ENCODE measurements at regions not wholly inside any gene's neighbourhood (a gene's known extent, or its start where the extent isn't known, plus 50 kb on each side); places are given as distances from the start of the nearest gene placed in this dataset.
"Not testable (repeated sequence)": the region's sequence is repeated elsewhere in the genome, so short reads cannot be mapped to it uniquely, and the experiment has no call there.

DNA sequence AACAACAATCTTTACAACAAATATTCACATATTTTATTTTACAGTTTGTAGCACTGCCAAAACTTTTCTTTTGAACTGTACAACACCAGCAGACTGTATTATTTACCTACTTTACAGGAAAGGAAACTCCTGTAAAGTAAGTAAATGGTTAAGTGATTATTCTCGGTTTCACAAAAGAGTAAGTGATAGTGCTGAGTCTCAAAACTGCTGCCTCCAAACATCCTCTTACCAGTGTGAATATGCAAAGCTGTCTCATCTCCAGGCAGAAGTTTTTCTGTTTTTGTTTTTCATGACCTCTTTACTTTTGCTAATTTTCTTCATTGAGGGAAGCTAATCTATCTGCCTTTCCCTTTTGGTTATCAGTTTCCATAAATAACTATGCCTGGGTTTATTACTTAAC lies 286.7 kb downstream of the SRGAP2C start:
- no peaks in the 10 kb centered on the region for H3K4me1 ChIP-seq
- H3K27me3 ChIP-seq = no peaks in the 10 kb centered on the region
- no peak overlapping the region for H3K4me3 ChIP-seq
- TF ChIP-seq POLR2AphosphoS5 (IDR thresholded peaks at IDR 0.05) (no peak), POLR2A (IDR thresholded peaks at IDR 0.05) (no peak), EP300 (IDR thresholded peaks at IDR 0.05) (no peak)
- TF ChIP-seq, protein P1, sequence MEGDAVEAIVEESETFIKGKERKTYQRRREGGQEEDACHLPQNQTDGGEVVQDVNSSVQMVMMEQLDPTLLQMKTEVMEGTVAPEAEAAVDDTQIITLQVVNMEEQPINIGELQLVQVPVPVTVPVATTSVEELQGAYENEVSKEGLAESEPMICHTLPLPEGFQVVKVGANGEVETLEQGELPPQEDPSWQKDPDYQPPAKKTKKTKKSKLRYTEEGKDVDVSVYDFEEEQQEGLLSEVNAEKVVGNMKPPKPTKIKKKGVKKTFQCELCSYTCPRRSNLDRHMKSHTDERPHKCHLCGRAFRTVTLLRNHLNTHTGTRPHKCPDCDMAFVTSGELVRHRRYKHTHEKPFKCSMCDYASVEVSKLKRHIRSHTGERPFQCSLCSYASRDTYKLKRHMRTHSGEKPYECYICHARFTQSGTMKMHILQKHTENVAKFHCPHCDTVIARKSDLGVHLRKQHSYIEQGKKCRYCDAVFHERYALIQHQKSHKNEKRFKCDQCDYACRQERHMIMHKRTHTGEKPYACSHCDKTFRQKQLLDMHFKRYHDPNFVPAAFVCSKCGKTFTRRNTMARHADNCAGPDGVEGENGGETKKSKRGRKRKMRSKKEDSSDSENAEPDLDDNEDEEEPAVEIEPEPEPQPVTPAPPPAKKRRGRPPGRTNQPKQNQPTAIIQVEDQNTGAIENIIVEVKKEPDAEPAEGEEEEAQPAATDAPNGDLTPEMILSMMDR (IDR thresholded peaks at IDR 0.05) = no peak
- H3K27ac ChIP-seq = no peak overlapping the region
- ATAC-seq (ENCODE audit: low FRiP score in 2 of 2) = no peak
- no peaks in the 10 kb centered on the region for H3K36me3 ChIP-seq
- no peak for DNase-seq
- H3K9me3 ChIP-seq = no peaks in the 10 kb centered on the region
- WGBS, 2 donors = 28 to 39% methylated on average over 1 of the region's 1 CpG

DNA sequence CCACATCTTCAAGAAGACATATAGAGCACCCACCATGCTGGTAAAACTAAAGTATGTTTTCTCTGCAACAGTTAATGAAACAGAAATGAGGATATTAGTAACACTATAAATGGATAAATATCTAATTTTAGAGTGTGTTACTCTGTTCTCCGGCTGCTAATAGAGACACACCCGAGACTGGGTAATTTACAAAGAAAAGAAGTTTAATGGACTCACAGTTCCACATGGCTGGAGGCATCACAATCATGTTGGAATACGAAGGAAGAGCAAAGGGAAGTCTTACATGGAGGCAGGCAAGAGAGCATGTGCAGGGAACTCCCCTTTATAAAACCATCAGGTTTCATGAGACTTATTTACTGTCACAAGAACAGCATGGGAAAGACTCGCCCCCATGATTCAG lies 287.2 kb downstream of the SRGAP2C start:
- H3K27ac ChIP-seq = no peak overlapping the region
- no peak for DNase-seq
- TF ChIP-seq EP300 (IDR thresholded peaks at IDR 0.05) = no peak
- TF ChIP-seq, protein P1 (IDR thresholded peaks at IDR 0.05) = no peak
- no peak for TF ChIP-seq POLR2AphosphoS5 (IDR thresholded peaks at IDR 0.05)
- no peak for TF ChIP-seq POLR2A (IDR thresholded peaks at IDR 0.05)
- no peaks in the 10 kb centered on the region for H3K36me3 ChIP-seq
- WGBS, 2 donors = 78 to 86% methylated on average over 4 of the region's 4 CpGs
- no peak for ATAC-seq (ENCODE audit: low FRiP score in 2 of 2)
- H3K9me3 ChIP-seq = no peaks in the 10 kb centered on the region
- no peaks in the 10 kb centered on the region for H3K27me3 ChIP-seq
- H3K4me1 ChIP-seq = no peaks in the 10 kb centered on the region
- no peak overlapping the region for H3K4me3 ChIP-seq

DNA sequence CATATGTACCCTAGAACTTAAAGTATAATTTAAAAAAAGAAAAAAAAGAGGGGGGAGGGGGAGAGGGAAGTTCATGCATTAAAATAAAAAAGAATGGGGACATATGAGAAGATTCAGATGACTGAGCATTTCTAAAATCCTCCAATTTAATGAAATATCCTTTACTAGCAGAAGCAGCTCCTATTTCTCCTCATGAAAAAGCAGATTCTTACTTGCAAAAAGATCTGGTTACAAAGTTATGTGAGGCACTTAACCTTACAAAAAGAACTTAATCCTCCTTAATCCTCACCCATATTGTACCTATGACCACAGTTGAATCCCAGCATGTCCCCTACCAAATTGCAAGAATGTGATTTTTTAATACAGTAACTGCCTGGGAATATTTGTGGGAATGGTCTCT lies 298.5 kb downstream of the SRGAP2C start:
- no peak for DNase-seq
- Histone ChIP-seq H3K36me3 (no peaks in the 10 kb centered on the region), H3K4me1 (no peaks in the 10 kb centered on the region), H3K4me3 (no peak overlapping the region), H3K27me3 (no peaks in the 10 kb centered on the region), H3K9me3 (no peaks in the 10 kb centered on the region), H3K27ac (no peak overlapping the region)
- ATAC-seq (ENCODE audit: low FRiP score in 2 of 2) = no peak
- TF ChIP-seq POLR2A (IDR thresholded peaks at IDR 0.05) (no peak), EP300 (IDR thresholded peaks at IDR 0.05) (no peak), POLR2AphosphoS5 (IDR thresholded peaks at IDR 0.05) (no peak)
- TF ChIP-seq, protein P1 (IDR thresholded peaks at IDR 0.05) = no peak

DNA sequence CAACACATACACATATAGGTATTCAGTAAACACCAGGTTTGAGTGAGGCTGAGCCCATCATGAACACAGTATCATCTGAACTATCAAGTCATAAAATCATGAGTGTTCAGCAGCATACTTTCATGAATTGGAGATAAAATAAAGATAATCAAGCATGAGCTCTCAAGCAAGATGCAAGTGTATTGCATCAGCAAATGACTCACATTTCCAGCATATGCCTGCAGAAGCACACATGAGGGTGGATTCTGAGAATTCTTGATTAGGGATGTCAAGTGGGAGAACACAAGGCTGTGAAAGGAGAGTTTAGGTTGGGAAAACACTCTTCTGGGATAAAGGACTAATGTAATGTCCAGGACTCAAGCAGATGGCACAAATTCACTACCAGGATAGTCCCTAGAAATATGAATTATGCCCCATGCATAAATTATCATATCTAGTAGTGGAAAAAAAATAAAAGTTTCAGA lies 299.2 kb downstream of the SRGAP2C start:
- Histone ChIP-seq H3K4me3 (no peak overlapping the region), H3K27me3 (no peaks in the 10 kb centered on the region), H3K9me3 (no peaks in the 10 kb centered on the region), H3K27ac (no peak overlapping the region), H3K4me1 (no peaks in the 10 kb centered on the region), H3K36me3 (no peaks in the 10 kb centered on the region)
- ATAC-seq (ENCODE audit: low FRiP score in 2 of 2) (no peak), DNase-seq (no peak)
- TF ChIP-seq POLR2A (IDR thresholded peaks at IDR 0.05) = no peak
- TF ChIP-seq, protein P1 (IDR thresholded peaks at IDR 0.05) = no peak
- no peak for TF ChIP-seq POLR2AphosphoS5 (IDR thresholded peaks at IDR 0.05)
- no peak for TF ChIP-seq EP300 (IDR thresholded peaks at IDR 0.05)

DNA sequence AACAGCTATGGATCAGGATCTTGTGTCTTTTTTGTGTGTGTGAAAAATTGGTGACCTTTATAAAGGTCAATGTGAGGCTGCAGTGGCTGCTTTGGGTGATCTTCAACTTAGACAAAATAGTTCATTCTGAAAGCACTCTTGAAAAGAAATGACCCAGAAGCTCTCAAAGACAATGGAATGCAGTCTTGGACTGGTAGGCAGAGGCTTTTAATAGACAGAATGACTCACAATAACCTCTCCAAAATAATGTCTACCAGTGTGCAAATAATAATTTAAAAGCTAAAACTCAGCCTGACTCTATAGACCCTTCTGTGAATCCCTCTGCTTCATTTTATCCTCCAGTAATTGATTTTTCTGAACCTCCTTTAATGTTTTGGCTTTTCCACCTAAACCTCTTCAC lies 310.0 kb downstream of the SRGAP2C start:
- ATAC-seq (ENCODE audit: low FRiP score in 2 of 2) = peak in 1 of 2 donors; percentile 46
- not testable (repeated sequence) for H3K36me3 ChIP-seq, H3K27ac ChIP-seq, DNase-seq, H3K4me3 ChIP-seq, H3K27me3 ChIP-seq, H3K9me3 ChIP-seq, H3K4me1 ChIP-seq

DNA sequence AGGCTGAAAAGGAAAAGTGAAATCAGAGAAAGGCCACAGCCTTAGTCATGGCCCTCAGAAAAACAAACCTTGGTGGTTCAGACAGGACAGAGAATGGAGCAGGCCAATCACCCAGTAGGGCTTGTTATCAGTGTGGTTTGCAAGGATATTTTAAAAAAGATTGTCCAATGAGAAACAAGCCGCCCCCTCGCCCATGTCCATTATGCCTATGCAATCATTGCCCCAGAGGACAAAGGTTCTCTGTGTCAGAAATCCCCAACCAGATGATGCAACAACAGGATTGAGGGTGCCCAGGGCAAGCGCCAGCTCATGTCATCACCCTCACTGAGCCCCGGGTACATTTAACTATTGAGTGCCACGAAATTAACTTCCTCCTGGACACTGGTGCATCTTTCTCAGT lies 326.7 kb downstream of the SRGAP2C start:
- H3K9me3 ChIP-seq = peaks cover 0 to 12% (median 8%) of the 10 kb centered on the region in 4 donors
- WGBS, 2 donors = 60 to 77% methylated on average over 5 of the region's 5 CpGs
- not testable (repeated sequence) for H3K27me3 ChIP-seq; H3K4me1 ChIP-seq; ATAC-seq (ENCODE audit: low FRiP score in 2 of 2); H3K27ac ChIP-seq; DNase-seq; H3K36me3 ChIP-seq; H3K4me3 ChIP-seq

DNA sequence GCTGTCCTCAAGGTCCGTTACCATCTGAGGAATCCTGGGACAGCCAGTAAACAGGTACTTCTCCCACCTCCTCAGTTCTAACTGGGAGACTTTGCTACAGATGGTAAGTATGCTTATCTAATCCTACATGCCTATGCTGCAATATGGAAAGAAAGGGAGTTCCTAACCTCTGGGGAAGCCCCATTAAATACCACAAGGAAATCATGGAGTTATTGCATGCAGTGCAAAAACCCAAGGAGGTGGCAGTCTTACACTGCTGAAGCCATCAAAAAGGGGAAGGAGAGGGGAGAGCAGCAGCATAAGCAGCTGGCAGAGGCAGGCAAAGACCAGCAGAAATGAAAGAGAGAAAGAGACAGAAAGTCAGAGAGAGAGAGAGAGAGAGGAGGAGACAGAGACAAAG lies 327.1 kb downstream of the SRGAP2C start:
- H3K4me3 ChIP-seq; DNase-seq; H3K36me3 ChIP-seq; ATAC-seq (ENCODE audit: low FRiP score in 2 of 2); H3K27ac ChIP-seq; H3K4me1 ChIP-seq; H3K27me3 ChIP-seq: not testable (repeated sequence)
- peaks cover 0 to 12% (median 8%) of the 10 kb centered on the region in 4 donors for H3K9me3 ChIP-seq
- 71 to 94% methylated on average over 1 of the region's 1 CpG for WGBS, 2 donors

Measured in upper lobe of left lung (tissue), 6 donors.